Cardiac muscle cell (in vitro differentiated cells and primary cell): ENCODE measurements at regions not wholly inside any gene's neighbourhood (a gene's known extent, or its start where the extent isn't known, plus 50 kb on each side); places are given as distances from the start of the nearest gene placed in this dataset.

Experiments used
- DNase-seq, 2 donors: peaks; one replicate each; pipeline versions ENCODE4 v3.0.0 to v3.0.0-alpha.2; 2010 to 2017; ENCODE audit warnings: low read depth in 1 of 2, low spot score in 1 of 2
- H3K27ac ChIP-seq: fragments of 200-600 bp; sonication (generic); 2 replicates; pipeline ENCODE4 v1.5.1; 2016
- H3K27me3 ChIP-seq: fragments of 200-600 bp; sonication (generic); 2 replicates; pipeline ENCODE4 v1.6.0; 2016; ENCODE audit warnings: control low read depth
- H3K36me3 ChIP-seq: fragments of 200-600 bp; sonication (generic); 2 replicates; pipeline ENCODE4 v1.5.1; 2016; ENCODE audit warnings: control low read depth
- H3K4me1 ChIP-seq: fragments of 200-600 bp; sonication (generic); 2 replicates; pipeline ENCODE4 v1.8.1; 2017; ENCODE audit warnings: low read depth, mild to moderate bottlenecking, mixed run types
- H3K4me3 ChIP-seq: fragments of 200-600 bp; sonication (generic); 2 replicates; pipeline ENCODE4 v1.5.1; 2016; ENCODE audit warnings: mild to moderate bottlenecking
- H3K9me3 ChIP-seq: fragments of 200-600 bp; sonication (generic); 2 replicates; pipeline ENCODE4 v1.5.1; 2017; ENCODE audit warnings: low read depth, mild to moderate bottlenecking, control low read depth
- TF ChIP-seq, protein P1 (sequence below): IDR thresholded peaks from 2 replicates; pipeline ENCODE4 v1.5.1; 2012; ENCODE audit warnings: low read depth, mild to moderate bottlenecking, low read length

DNA sequence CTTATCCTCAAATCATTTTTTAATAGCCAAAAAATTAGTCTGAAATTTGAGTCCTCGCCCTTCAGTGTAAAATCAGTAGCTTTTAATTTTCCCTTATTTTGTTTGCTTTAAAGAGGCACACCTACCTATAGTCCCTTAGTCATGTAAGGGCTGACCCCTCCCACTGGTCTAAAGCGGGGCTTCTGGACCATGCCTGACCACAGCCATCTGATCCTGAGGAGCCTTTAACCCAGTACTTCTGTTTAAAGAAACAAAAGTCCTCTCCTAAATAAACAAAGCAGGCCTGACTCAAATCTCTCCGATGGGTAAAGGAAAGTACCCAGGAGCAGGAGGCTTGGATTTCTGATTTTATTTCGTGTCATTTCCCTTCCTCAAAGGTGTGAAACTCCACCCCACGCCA lies 92.0 kb upstream of the CCL2 start:
- Histone ChIP-seq H3K27me3 (peaks cover 16% of the 10 kb centered on the region), H3K36me3 (no peaks in the 10 kb centered on the region), H3K4me3 (no peak overlapping the region), H3K4me1 (no peaks in the 10 kb centered on the region), H3K27ac (no peak overlapping the region), H3K9me3 (no peaks in the 10 kb centered on the region)
- no peak for DNase-seq
- TF ChIP-seq, protein P1, sequence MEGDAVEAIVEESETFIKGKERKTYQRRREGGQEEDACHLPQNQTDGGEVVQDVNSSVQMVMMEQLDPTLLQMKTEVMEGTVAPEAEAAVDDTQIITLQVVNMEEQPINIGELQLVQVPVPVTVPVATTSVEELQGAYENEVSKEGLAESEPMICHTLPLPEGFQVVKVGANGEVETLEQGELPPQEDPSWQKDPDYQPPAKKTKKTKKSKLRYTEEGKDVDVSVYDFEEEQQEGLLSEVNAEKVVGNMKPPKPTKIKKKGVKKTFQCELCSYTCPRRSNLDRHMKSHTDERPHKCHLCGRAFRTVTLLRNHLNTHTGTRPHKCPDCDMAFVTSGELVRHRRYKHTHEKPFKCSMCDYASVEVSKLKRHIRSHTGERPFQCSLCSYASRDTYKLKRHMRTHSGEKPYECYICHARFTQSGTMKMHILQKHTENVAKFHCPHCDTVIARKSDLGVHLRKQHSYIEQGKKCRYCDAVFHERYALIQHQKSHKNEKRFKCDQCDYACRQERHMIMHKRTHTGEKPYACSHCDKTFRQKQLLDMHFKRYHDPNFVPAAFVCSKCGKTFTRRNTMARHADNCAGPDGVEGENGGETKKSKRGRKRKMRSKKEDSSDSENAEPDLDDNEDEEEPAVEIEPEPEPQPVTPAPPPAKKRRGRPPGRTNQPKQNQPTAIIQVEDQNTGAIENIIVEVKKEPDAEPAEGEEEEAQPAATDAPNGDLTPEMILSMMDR = no peak

DNA sequence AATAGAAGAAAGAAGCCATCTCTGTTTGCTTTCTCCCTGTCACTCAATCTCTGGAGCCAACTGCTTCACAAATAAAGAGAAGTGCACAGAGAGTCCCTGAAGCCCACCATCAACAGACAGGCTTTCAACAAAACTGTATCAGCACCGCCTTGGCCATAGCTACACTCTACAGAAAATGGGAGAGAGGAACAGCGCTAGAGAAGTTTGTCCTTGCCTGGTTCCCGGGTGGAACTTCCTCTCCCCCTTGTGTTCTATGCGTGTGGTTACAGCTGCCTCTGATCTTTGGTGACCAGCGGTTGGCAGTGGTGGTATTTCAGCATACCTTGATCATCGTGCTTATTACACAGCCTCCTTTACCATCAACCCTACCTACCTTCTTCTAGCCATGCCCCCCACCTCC lies 91.4 kb upstream of the CCL2 start:
- DNase-seq = peak; percentile 32 to 44
- Histone ChIP-seq H3K4me1 (no peaks in the 10 kb centered on the region), H3K9me3 (no peaks in the 10 kb centered on the region), H3K27me3 (peaks cover 11% of the 10 kb centered on the region), H3K4me3 (no peak overlapping the region), H3K27ac (no peak overlapping the region), H3K36me3 (no peaks in the 10 kb centered on the region)
- TF ChIP-seq, protein P1 = peak; percentile 55

DNA sequence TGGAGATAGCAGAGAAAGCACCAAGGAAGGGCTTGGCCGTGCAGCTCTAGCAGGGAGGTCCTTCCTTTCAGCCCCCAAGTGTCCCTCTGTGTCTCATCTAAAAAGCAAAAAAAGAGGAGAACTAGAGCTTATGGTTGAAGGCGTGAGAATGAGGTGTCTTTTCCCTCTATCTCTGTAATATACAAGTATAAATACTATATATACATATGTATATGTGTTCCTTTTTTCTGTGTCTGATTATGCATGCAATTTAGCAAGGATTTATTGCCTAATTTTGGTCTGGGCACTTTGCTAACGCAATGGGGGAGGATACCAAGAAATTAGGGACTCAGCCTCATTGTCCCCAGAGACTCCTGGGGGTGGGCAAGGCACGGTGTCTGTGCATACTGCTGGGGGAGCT lies 90.2 kb upstream of the CCL2 start:
- Histone ChIP-seq H3K27me3 (no peaks in the 10 kb centered on the region), H3K4me3 (no peak overlapping the region), H3K36me3 (no peaks in the 10 kb centered on the region), H3K27ac (no peak overlapping the region), H3K9me3 (no peaks in the 10 kb centered on the region), H3K4me1 (no peaks in the 10 kb centered on the region)
- TF ChIP-seq, protein P1 = no peak
- no peak for DNase-seq

DNA sequence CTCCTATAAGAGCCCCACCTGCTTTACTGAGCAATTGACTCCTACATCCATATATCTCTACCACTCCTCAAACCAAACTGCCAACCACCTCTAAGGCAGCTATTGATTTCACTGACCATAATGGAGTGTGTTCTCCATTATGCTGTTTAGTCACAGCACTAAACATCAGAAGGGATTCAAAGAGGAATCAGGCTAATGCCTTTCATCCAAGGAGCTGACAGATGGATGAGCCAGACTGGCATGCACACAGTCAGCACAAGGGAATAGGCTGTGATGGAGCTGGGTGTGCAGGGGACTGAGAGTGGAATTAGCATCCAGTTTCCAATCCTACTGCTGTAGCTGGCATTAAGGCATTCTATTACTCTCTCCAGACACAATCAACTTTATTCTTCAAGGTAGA lies 88.7 kb upstream of the CCL2 start:
- H3K27me3 ChIP-seq = no peaks in the 10 kb centered on the region
- no peaks in the 10 kb centered on the region for H3K36me3 ChIP-seq
- TF ChIP-seq, protein P1 = no peak
- no peak overlapping the region for H3K4me3 ChIP-seq
- no peaks in the 10 kb centered on the region for H3K9me3 ChIP-seq
- H3K27ac ChIP-seq = no peak overlapping the region
- H3K4me1 ChIP-seq = no peaks in the 10 kb centered on the region
- no peak for DNase-seq

DNA sequence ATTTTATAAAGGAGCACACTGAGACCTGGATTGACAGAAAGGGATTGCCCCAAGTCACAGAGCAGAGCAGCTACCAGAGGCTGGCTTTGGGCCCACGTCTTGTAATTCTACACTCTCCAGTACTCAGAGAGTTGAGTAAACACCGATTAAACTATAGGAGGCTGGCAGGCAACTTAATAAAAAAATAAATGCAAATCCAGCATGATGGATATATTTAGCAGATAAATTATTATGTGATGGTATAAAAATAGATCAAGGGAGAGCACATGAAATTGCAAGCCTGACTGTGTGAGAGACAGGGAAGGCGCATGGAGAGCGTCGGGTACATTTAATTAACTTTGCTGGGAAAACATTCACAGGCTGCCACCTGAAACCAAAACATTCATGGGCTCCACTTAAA lies 87.7 kb upstream of the CCL2 start:
- Histone ChIP-seq H3K27ac (no peak overlapping the region), H3K4me1 (no peaks in the 10 kb centered on the region), H3K9me3 (no peaks in the 10 kb centered on the region), H3K4me3 (no peak overlapping the region), H3K36me3 (no peaks in the 10 kb centered on the region), H3K27me3 (no peaks in the 10 kb centered on the region)
- TF ChIP-seq, protein P1 = no peak
- DNase-seq = peak in 1 of 2 donors; percentile 28

DNA sequence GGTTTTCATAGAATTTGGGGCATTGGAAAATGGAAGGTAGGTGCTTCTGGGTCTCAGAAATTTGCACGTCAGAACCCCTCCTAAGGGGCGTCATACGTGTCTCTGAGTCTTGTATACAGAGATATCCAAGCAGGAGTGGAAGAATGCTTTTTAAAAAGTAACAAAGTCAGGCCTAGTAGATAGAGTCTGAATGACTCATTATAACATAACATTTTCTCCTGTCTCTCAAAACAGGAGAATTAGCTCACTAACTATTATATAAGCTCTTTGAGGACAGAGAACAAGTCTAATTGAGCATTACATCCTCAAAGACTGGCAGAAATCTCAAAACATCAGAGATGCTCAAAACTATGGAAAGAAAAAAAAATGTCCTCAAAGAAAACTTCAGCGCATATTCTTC lies 86.1 kb upstream of the CCL2 start:
- no peak for DNase-seq
- Histone ChIP-seq H3K36me3 (no peaks in the 10 kb centered on the region), H3K27ac (no peak overlapping the region), H3K27me3 (no peaks in the 10 kb centered on the region), H3K4me3 (no peak overlapping the region), H3K9me3 (no peaks in the 10 kb centered on the region), H3K4me1 (no peaks in the 10 kb centered on the region)
- TF ChIP-seq, protein P1 = no peak
